ENCODE measurements at regions not wholly inside any gene's neighbourhood (a gene's known extent, or its start where the extent isn't known, plus 50 kb on each side); places are given as distances from the start of the nearest gene placed in this dataset.

- TF ChIP-seq MAX (IDR thresholded peaks at IDR 0.05; ENCODE audit: low read depth, low read length) = no peak
- no peak for TF ChIP-seq CTCF (IDR thresholded peaks at IDR 0.05; ENCODE audit: low read depth, low read length)
- TF ChIP-seq MYC (IDR thresholded peaks at IDR 0.05; ENCODE audit: low read depth, low read length) = no peak
- TF ChIP-seq POLR2A (IDR thresholded peaks at IDR 0.05; ENCODE audit: extremely low read depth, insufficient read length) = no peak
- no peak for DNase-seq (ENCODE audit: low read depth)
- H3K4me3 ChIP-seq (ENCODE audit: low read depth, low read length) = no peak overlapping the region
These were observed 396.6 kb upstream of the TMCO5A start for GRCh38 chr15:37537802-37538201.

- DNase-seq (ENCODE audit: low read depth) = no peak
- no peak overlapping the region for H3K4me3 ChIP-seq (ENCODE audit: low read depth, low read length)
- TF ChIP-seq POLR2A (IDR thresholded peaks at IDR 0.05; ENCODE audit: extremely low read depth, insufficient read length) = no peak
These were observed 386.3 kb upstream of the TMCO5A start for GRCh38 chr15:37548116-37548515.

GRCh38 chr15:37550360-37551024 lies 383.9 kb upstream of the TMCO5A start:
- DNase-seq (ENCODE audit: low read depth) = no peak
- no peak for TF ChIP-seq MYC (IDR thresholded peaks at IDR 0.05; ENCODE audit: low read depth, low read length)
- TF ChIP-seq MAX (IDR thresholded peaks at IDR 0.05; ENCODE audit: low read depth, low read length) = no peak
- no peak for TF ChIP-seq POLR2A (IDR thresholded peaks at IDR 0.05; ENCODE audit: extremely low read depth, insufficient read length)
- TF ChIP-seq CTCF (IDR thresholded peaks at IDR 0.05; ENCODE audit: low read depth, low read length) = no peak
- H3K4me3 ChIP-seq (ENCODE audit: low read depth, low read length) = no peak overlapping the region

GRCh38 chr15:37572401-37572800 lies 362.0 kb upstream of the TMCO5A start:
- no peak overlapping the region for H3K4me3 ChIP-seq (ENCODE audit: low read depth, low read length)
- no peak for DNase-seq (ENCODE audit: low read depth)
- TF ChIP-seq CTCF (IDR thresholded peaks at IDR 0.05; ENCODE audit: low read depth, low read length) (no peak), POLR2A (IDR thresholded peaks at IDR 0.05; ENCODE audit: extremely low read depth, insufficient read length) (no peak), MAX (IDR thresholded peaks at IDR 0.05; ENCODE audit: low read depth, low read length) (no peak)

GRCh38 chr15:37574985-37575384 lies 359.5 kb upstream of the TMCO5A start:
- TF ChIP-seq POLR2A (IDR thresholded peaks at IDR 0.05; ENCODE audit: extremely low read depth, insufficient read length) = no peak
- no peak for TF ChIP-seq MYC (IDR thresholded peaks at IDR 0.05; ENCODE audit: low read depth, low read length)
- TF ChIP-seq CTCF (IDR thresholded peaks at IDR 0.05; ENCODE audit: low read depth, low read length) = no peak
- TF ChIP-seq MAX (IDR thresholded peaks at IDR 0.05; ENCODE audit: low read depth, low read length) = no peak
- no peak overlapping the region for H3K4me3 ChIP-seq (ENCODE audit: low read depth, low read length)
- no peak for DNase-seq (ENCODE audit: low read depth)

GRCh38 chr15:37576952-37577351 lies 357.5 kb upstream of the TMCO5A start:
- no peak for TF ChIP-seq MYC (IDR thresholded peaks at IDR 0.05; ENCODE audit: low read depth, low read length)
- TF ChIP-seq MAX (IDR thresholded peaks at IDR 0.05; ENCODE audit: low read depth, low read length) = no peak
- TF ChIP-seq POLR2A (IDR thresholded peaks at IDR 0.05; ENCODE audit: extremely low read depth, insufficient read length) = no peak
- TF ChIP-seq CTCF (IDR thresholded peaks at IDR 0.05; ENCODE audit: low read depth, low read length) = no peak
- no peak overlapping the region for H3K4me3 ChIP-seq (ENCODE audit: low read depth, low read length)
- DNase-seq (ENCODE audit: low read depth) = no peak

All from NB4 (cell line).